ENCODE measurements at regions not wholly inside any gene's neighbourhood (a gene's known extent, or its start where the extent isn't known, plus 50 kb on each side); places are given as distances from the start of the nearest gene placed in this dataset.

GRCh38 chr10:35726846-35727245, 84.8 kb upstream of the FZD8 start:
- TF ChIP-seq CTCF (IDR thresholded peaks at IDR 0.05) (no peak), POLR2A (IDR thresholded peaks at IDR 0.05) (no peak)

All from Peyer's patch (tissue), 4 donors.